ENCODE measurements at regions not wholly inside any gene's neighbourhood (a gene's known extent, or its start where the extent isn't known, plus 50 kb on each side); places are given as distances from the start of the nearest gene placed in this dataset.
"Not testable (repeated sequence)": the region's sequence is repeated elsewhere in the genome, so short reads cannot be mapped to it uniquely, and the experiment has no call there.

GRCh38 chr9:102434545-102434944, 560.6 kb upstream of the CYLC2 start:
- WGBS, result 33% methylated on average over 1 of the region's 1 CpG
- Histone ChIP-seq H3K4me3 (ENCODE audit: low read depth in 1 of 3, low read length in 3 of 3) (no peak overlapping the region), H3K9me3 (ENCODE audit: control insufficient read depth in 4 of 4, low read length in 3 of 4) (no peaks in the 10 kb centered on the region), H3K27me3 (ENCODE audit: control insufficient read depth in 4 of 4, insufficient read depth in 4 of 4, low read length in 3 of 4) (peaks cover 0 to 3% (median 0%) of the 10 kb centered on the region in 4 donors), H3K4me1 (ENCODE audit: control insufficient read depth in 4 of 4, insufficient read depth in 4 of 4, low read length in 3 of 4) (no peaks in the 10 kb centered on the region), H3K36me3 (ENCODE audit: control insufficient read depth in 4 of 4, insufficient read depth in 3 of 4, low read depth in 1 of 4, low read length in 3 of 4) (no peaks in the 10 kb centered on the region), H3K9ac (ENCODE audit: low read depth in 1 of 2, low read length in 2 of 2) (no peak overlapping the region), H3K27ac (ENCODE audit: low read depth in 1 of 2, low read length in 2 of 2) (no peak overlapping the region)
- TF ChIP-seq ATF3 (IDR thresholded peaks at IDR 0.05) (no peak), HNF4A (conservative IDR thresholded peaks at IDR 0.05) (no peak), FOXA1 (IDR thresholded peaks at IDR 0.05) (no peak), NR2F2 (IDR thresholded peaks at IDR 0.05) (no peak), TAF1 (conservative IDR thresholded peaks at IDR 0.05) (no peak), MAX (IDR thresholded peaks at IDR 0.05) (no peak), EGR1 (IDR thresholded peaks at IDR 0.05; ENCODE audit: low read depth in 2 of 2) (no peak), RXRA (IDR thresholded peaks at IDR 0.05) (no peak), RAD21 (IDR thresholded peaks at IDR 0.05) (no peak), FOXA2 (IDR thresholded peaks at IDR 0.05) (no peak)
- DNase-seq (ENCODE audit: low spot score), result no peak

- Histone ChIP-seq H3K27ac (ENCODE audit: low read depth in 1 of 2, low read length in 2 of 2) (no peak overlapping the region), H3K36me3 (ENCODE audit: control insufficient read depth in 4 of 4, insufficient read depth in 3 of 4, low read depth in 1 of 4, low read length in 3 of 4) (no peaks in the 10 kb centered on the region), H3K9ac (ENCODE audit: low read depth in 1 of 2, low read length in 2 of 2) (no peak overlapping the region), H3K27me3 (ENCODE audit: control insufficient read depth in 4 of 4, insufficient read depth in 4 of 4, low read length in 3 of 4) (peaks cover 0 to 2% (median 0%) of the 10 kb centered on the region in 4 donors), H3K4me3 (ENCODE audit: low read depth in 1 of 3, low read length in 3 of 3) (no peak overlapping the region), H3K4me1 (ENCODE audit: control insufficient read depth in 4 of 4, insufficient read depth in 4 of 4, low read length in 3 of 4) (no peaks in the 10 kb centered on the region), H3K9me3 (ENCODE audit: control insufficient read depth in 4 of 4, low read length in 3 of 4) (no peaks in the 10 kb centered on the region)
- WGBS, result 79% methylated on average over 4 of the region's 4 CpGs
- TF ChIP-seq FOXA2 (IDR thresholded peaks at IDR 0.05) (no peak), HNF4A (conservative IDR thresholded peaks at IDR 0.05) (no peak), CTCF (IDR thresholded peaks at IDR 0.05; ENCODE audit: low read depth, low read length, missing input control) (no peak), HNF4G (IDR thresholded peaks at IDR 0.05) (no peak), RAD21 (IDR thresholded peaks at IDR 0.05) (no peak), RXRA (IDR thresholded peaks at IDR 0.05) (no peak), NR2F2 (IDR thresholded peaks at IDR 0.05) (no peak), MAX (IDR thresholded peaks at IDR 0.05) (no peak), EGR1 (IDR thresholded peaks at IDR 0.05; ENCODE audit: low read depth in 2 of 2) (no peak), YY1 (IDR thresholded peaks at IDR 0.05) (no peak)
- DNase-seq (ENCODE audit: low spot score), result no peak
Measured at GRCh38 chr9:102428305-102428704, 566.8 kb upstream of the CYLC2 start.

GRCh38 chr9:102416251-102416650, 578.9 kb upstream of the CYLC2 start:
- not testable (repeated sequence) for H3K36me3 ChIP-seq (ENCODE audit: control insufficient read depth in 4 of 4, insufficient read depth in 3 of 4, low read depth in 1 of 4, low read length in 3 of 4); H3K9ac ChIP-seq (ENCODE audit: low read depth in 1 of 2, low read length in 2 of 2); H3K4me3 ChIP-seq (ENCODE audit: low read depth in 1 of 3, low read length in 3 of 3); H3K27me3 ChIP-seq (ENCODE audit: control insufficient read depth in 4 of 4, insufficient read depth in 4 of 4, low read length in 3 of 4); DNase-seq (ENCODE audit: low spot score); H3K4me1 ChIP-seq (ENCODE audit: control insufficient read depth in 4 of 4, insufficient read depth in 4 of 4, low read length in 3 of 4); H3K27ac ChIP-seq (ENCODE audit: low read depth in 1 of 2, low read length in 2 of 2)
- 76% methylated on average over 3 of the region's 3 CpGs for WGBS
- H3K9me3 ChIP-seq (ENCODE audit: control insufficient read depth in 4 of 4, low read length in 3 of 4), result peaks cover 1 to 14% (median 6%) of the 10 kb centered on the region in 4 donors

All from liver (tissue), 8 donors.